ENCODE measurements at regions not wholly inside any gene's neighbourhood (a gene's known extent, or its start where the extent isn't known, plus 50 kb on each side); places are given as distances from the start of the nearest gene placed in this dataset.
"Not testable (repeated sequence)": the region's sequence is repeated elsewhere in the genome, so short reads cannot be mapped to it uniquely, and the experiment has no call there.

DNA sequence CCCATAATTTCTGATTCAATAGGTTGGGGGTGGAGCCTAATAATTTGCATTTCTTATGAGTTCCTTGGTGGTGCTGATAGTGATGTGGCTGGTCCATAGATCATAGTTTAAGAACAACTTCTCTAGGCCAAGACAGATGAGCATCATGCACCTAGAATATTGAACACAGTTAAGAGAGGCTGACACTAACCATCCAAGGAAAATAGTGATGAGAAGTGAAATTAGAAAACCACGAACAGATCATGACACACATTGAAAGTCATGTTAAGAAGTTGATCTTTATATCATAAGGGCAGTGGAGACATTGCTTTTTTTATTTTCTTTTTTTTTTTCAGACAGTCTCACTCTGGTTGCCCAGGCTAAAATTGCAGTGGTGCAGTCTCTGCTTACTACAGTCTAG is 205.8 kb downstream of the UBE2NL start:
- not testable (repeated sequence) for H3K9ac ChIP-seq (ENCODE audit: extremely low read depth, insufficient read length, low read length); H3K27ac Mint-ChIP-seq; H4K8ac ChIP-seq (replicated peaks; ENCODE audit: insufficient read length, low read depth, low read length); H3K9me3 Mint-ChIP-seq; H3K18ac ChIP-seq (ENCODE audit: insufficient read length, low read depth, low read length); H3K23me2 ChIP-seq (ENCODE audit: insufficient read length, low read depth, low read length, poor library complexity, severe bottlenecking); H3K27me3 ChIP-seq (ENCODE audit: insufficient read depth, low read length); H3K9me3 ChIP-seq (ENCODE audit: control insufficient read depth, low read depth, low read length); H2BK12ac ChIP-seq (ENCODE audit: insufficient read length, low read depth, low read length); H3K14ac ChIP-seq (ENCODE audit: insufficient read depth, low read length); H3K4me3 Mint-ChIP-seq; H2AFZ ChIP-seq (ENCODE audit: low read length); H3K56ac ChIP-seq (ENCODE audit: insufficient read length, low read depth, low read length); H2BK5ac ChIP-seq (ENCODE audit: insufficient read length, low read length); H2AK5ac ChIP-seq (ENCODE audit: insufficient read length, low read length); H3K36me3 Mint-ChIP-seq (ENCODE audit: insufficient read depth in 1 of 3, low read depth in 3 of 3); H3K79me1 ChIP-seq (ENCODE audit: insufficient read depth, low read depth, low read length, poor library complexity, severe bottlenecking); H3K79me2 ChIP-seq (ENCODE audit: insufficient read depth, low read length); H3K4me1 Mint-ChIP-seq; H4K5ac ChIP-seq (ENCODE audit: insufficient read length, low read depth, low read length); H3K27ac ChIP-seq (ENCODE audit: insufficient read length, low read depth, low read length); H3K4me1 ChIP-seq (ENCODE audit: insufficient read depth, low read length); H3K23ac ChIP-seq (ENCODE audit: insufficient read length, low read depth, low read length); H3K4ac ChIP-seq (ENCODE audit: low read depth, low read length); H3K27me3 Mint-ChIP-seq (ENCODE audit: low read depth); H4K20me1 ChIP-seq (ENCODE audit: control insufficient read depth, insufficient read depth, insufficient read length); H4K91ac ChIP-seq (ENCODE audit: insufficient read length, low read depth, low read length); H3T11ph ChIP-seq (ENCODE audit: low read length); H3K4me2 ChIP-seq (ENCODE audit: insufficient read depth, insufficient read length, low read length); DNase-seq; H2BK120ac ChIP-seq (ENCODE audit: low read depth, low read length, poor library complexity, severe bottlenecking); H2BK15ac ChIP-seq (ENCODE audit: low read depth, low read length); H2BK20ac ChIP-seq (ENCODE audit: low read depth, low read length, poor library complexity, severe bottlenecking)
- WGBS (ENCODE audit: extremely low coverage, insufficient read length, low lambda C conversion rate), result no CpG with 5 or more reads among the region's 1 CpG

DNA sequence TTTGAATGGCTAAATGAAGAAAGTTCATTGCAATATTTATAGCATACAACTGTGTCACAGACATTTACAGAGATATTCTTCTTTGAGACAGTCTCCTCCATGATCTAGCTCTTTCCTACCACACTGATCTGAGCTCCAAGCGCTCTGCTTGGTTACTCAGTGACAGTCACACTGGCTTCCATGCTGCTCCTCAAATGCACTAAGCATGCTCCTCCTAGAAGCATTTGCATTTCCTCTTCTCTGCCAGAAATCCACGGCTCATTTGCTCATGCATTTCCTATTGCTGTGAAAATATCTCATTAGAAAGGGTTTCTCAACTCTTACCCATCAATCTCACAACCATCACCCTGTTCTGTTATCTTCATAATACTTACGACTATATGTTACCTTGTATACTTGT is 208.2 kb downstream of the UBE2NL start:
- not testable (repeated sequence) for H2AK5ac ChIP-seq (ENCODE audit: insufficient read length, low read length); H3K27me3 ChIP-seq (ENCODE audit: insufficient read depth, low read length); DNase-seq; H4K8ac ChIP-seq (replicated peaks; ENCODE audit: insufficient read length, low read depth, low read length); H3K14ac ChIP-seq (ENCODE audit: insufficient read depth, low read length); H4K91ac ChIP-seq (ENCODE audit: insufficient read length, low read depth, low read length); H4K5ac ChIP-seq (ENCODE audit: insufficient read length, low read depth, low read length); H3T11ph ChIP-seq (ENCODE audit: low read length); H2BK120ac ChIP-seq (ENCODE audit: low read depth, low read length, poor library complexity, severe bottlenecking); H2BK12ac ChIP-seq (ENCODE audit: insufficient read length, low read depth, low read length); H3K4me3 Mint-ChIP-seq; H3K23ac ChIP-seq (ENCODE audit: insufficient read length, low read depth, low read length); H3K27ac Mint-ChIP-seq; H3K4me2 ChIP-seq (ENCODE audit: insufficient read depth, insufficient read length, low read length); H3K4me1 ChIP-seq (ENCODE audit: insufficient read depth, low read length); H4K20me1 ChIP-seq (ENCODE audit: control insufficient read depth, insufficient read depth, insufficient read length); H2BK20ac ChIP-seq (ENCODE audit: low read depth, low read length, poor library complexity, severe bottlenecking); H3K4ac ChIP-seq (ENCODE audit: low read depth, low read length); H3K36me3 Mint-ChIP-seq (ENCODE audit: insufficient read depth in 1 of 3, low read depth in 3 of 3); H3K27me3 Mint-ChIP-seq (ENCODE audit: low read depth); H2BK15ac ChIP-seq (ENCODE audit: low read depth, low read length); H3K79me1 ChIP-seq (ENCODE audit: insufficient read depth, low read depth, low read length, poor library complexity, severe bottlenecking); H3K4me1 Mint-ChIP-seq; H3K23me2 ChIP-seq (ENCODE audit: insufficient read length, low read depth, low read length, poor library complexity, severe bottlenecking); H3K18ac ChIP-seq (ENCODE audit: insufficient read length, low read depth, low read length); H3K56ac ChIP-seq (ENCODE audit: insufficient read length, low read depth, low read length); H3K9ac ChIP-seq (ENCODE audit: extremely low read depth, insufficient read length, low read length); H3K9me3 ChIP-seq (ENCODE audit: control insufficient read depth, low read depth, low read length); H2AFZ ChIP-seq (ENCODE audit: low read length); H3K27ac ChIP-seq (ENCODE audit: insufficient read length, low read depth, low read length); H3K79me2 ChIP-seq (ENCODE audit: insufficient read depth, low read length); H2BK5ac ChIP-seq (ENCODE audit: insufficient read length, low read length); H3K9me3 Mint-ChIP-seq
- no CpG with 5 or more reads among the region's 3 CpGs for WGBS (ENCODE audit: extremely low coverage, insufficient read length, low lambda C conversion rate)

- H2BK15ac ChIP-seq (ENCODE audit: low read depth, low read length); H3K14ac ChIP-seq (ENCODE audit: insufficient read depth, low read length); H3K27ac ChIP-seq (ENCODE audit: insufficient read length, low read depth, low read length); H3T11ph ChIP-seq (ENCODE audit: low read length); H3K79me1 ChIP-seq (ENCODE audit: insufficient read depth, low read depth, low read length, poor library complexity, severe bottlenecking); H3K4me1 ChIP-seq (ENCODE audit: insufficient read depth, low read length); H3K4me2 ChIP-seq (ENCODE audit: insufficient read depth, insufficient read length, low read length); H3K4ac ChIP-seq (ENCODE audit: low read depth, low read length); H2AK5ac ChIP-seq (ENCODE audit: insufficient read length, low read length); H3K36me3 Mint-ChIP-seq (ENCODE audit: insufficient read depth in 1 of 3, low read depth in 3 of 3); H3K9me3 Mint-ChIP-seq; H3K27ac Mint-ChIP-seq; H3K9ac ChIP-seq (ENCODE audit: extremely low read depth, insufficient read length, low read length); H4K91ac ChIP-seq (ENCODE audit: insufficient read length, low read depth, low read length); H3K56ac ChIP-seq (ENCODE audit: insufficient read length, low read depth, low read length); H3K79me2 ChIP-seq (ENCODE audit: insufficient read depth, low read length); H3K4me3 Mint-ChIP-seq; H2BK5ac ChIP-seq (ENCODE audit: insufficient read length, low read length); H2BK20ac ChIP-seq (ENCODE audit: low read depth, low read length, poor library complexity, severe bottlenecking); H2BK12ac ChIP-seq (ENCODE audit: insufficient read length, low read depth, low read length); DNase-seq; H2BK120ac ChIP-seq (ENCODE audit: low read depth, low read length, poor library complexity, severe bottlenecking); H3K23me2 ChIP-seq (ENCODE audit: insufficient read length, low read depth, low read length, poor library complexity, severe bottlenecking); H2AFZ ChIP-seq (ENCODE audit: low read length); H4K20me1 ChIP-seq (ENCODE audit: control insufficient read depth, insufficient read depth, insufficient read length); H3K27me3 Mint-ChIP-seq (ENCODE audit: low read depth); H3K27me3 ChIP-seq (ENCODE audit: insufficient read depth, low read length); H3K18ac ChIP-seq (ENCODE audit: insufficient read length, low read depth, low read length); H3K23ac ChIP-seq (ENCODE audit: insufficient read length, low read depth, low read length); H3K9me3 ChIP-seq (ENCODE audit: control insufficient read depth, low read depth, low read length); H3K4me1 Mint-ChIP-seq; H4K8ac ChIP-seq (replicated peaks; ENCODE audit: insufficient read length, low read depth, low read length); H4K5ac ChIP-seq (ENCODE audit: insufficient read length, low read depth, low read length): not testable (repeated sequence)
- whole genome bisulfite sequencing (ENCODE audit: extremely low coverage, insufficient read length, low lambda C conversion rate), result no CpG with 5 or more reads among the region's 1 CpG
Measured at GRCh38 chrX:144119490-144119889, 235.6 kb downstream of the UBE2NL start.

All from H9 (cell line).